ENCODE measurements at regions not wholly inside any gene's neighbourhood (a gene's known extent, or its start where the extent isn't known, plus 50 kb on each side); places are given as distances from the start of the nearest gene placed in this dataset.
"Not testable (repeated sequence)": the region's sequence is repeated elsewhere in the genome, so short reads cannot be mapped to it uniquely, and the experiment has no call there.

GRCh38 chr4:100609810-100610209 is 92.0 kb upstream of the EMCN start:
- H3K27ac ChIP-seq, result no peak overlapping the region
- H3K27me3 ChIP-seq, result no peaks in the 10 kb centered on the region
- DNase-seq (no peak), ATAC-seq (no peak)
- H3K9me3 ChIP-seq, result no peaks in the 10 kb centered on the region
- intact Hi-C loops (cut with DNase I; ENCODE audit: low total_unique reads) (no loop called here), in situ Hi-C loops (cut with MboI; ENCODE audit: low sequenced_read_pairs in 4 of 4) (no loop called here)
- H3K4me3 ChIP-seq, result no peak overlapping the region
- H3K36me3 ChIP-seq, result no peaks in the 10 kb centered on the region
- no peak for TF ChIP-seq CTCF (IDR thresholded peaks at IDR 0.05 in 4 of 5, conservative IDR thresholded peaks at IDR 0.05 in 1 of 5)
- no peaks in the 10 kb centered on the region for H3K4me1 ChIP-seq

- H3K4me3 ChIP-seq; DNase-seq; H3K4me1 ChIP-seq; H3K27me3 ChIP-seq; H3K27ac ChIP-seq; intact Hi-C loops (cut with DNase I; ENCODE audit: low total_unique reads); in situ Hi-C loops (cut with MboI; ENCODE audit: low sequenced_read_pairs in 4 of 4); H3K36me3 ChIP-seq; ATAC-seq; H3K9me3 ChIP-seq: not testable (repeated sequence)
Observed at GRCh38 chr4:100608651-100609050, 90.8 kb upstream of the EMCN start.

GRCh38 chr4:100605144-100605543 is 87.3 kb upstream of the EMCN start:
- intact Hi-C loops (cut with DNase I; ENCODE audit: low total_unique reads), result no loop called here
- no peak for TF ChIP-seq CTCF (IDR thresholded peaks at IDR 0.05 in 4 of 5, conservative IDR thresholded peaks at IDR 0.05 in 1 of 5)
- no peak for TF ChIP-seq POLR2A (IDR thresholded peaks at IDR 0.05)
- in situ Hi-C loops (cut with MboI; ENCODE audit: low sequenced_read_pairs in 4 of 4), result no loop called here

GRCh38 chr4:100593935-100594334 is 76.1 kb upstream of the EMCN start:
- intact Hi-C loops (cut with DNase I; ENCODE audit: low total_unique reads), result no loop called here
- H3K27me3 ChIP-seq, result no peaks in the 10 kb centered on the region
- H3K9me3 ChIP-seq, result no peaks in the 10 kb centered on the region
- in situ Hi-C loops (cut with MboI; ENCODE audit: low sequenced_read_pairs in 4 of 4), result no loop called here
- ATAC-seq, result no peak
- no peak overlapping the region for H3K27ac ChIP-seq
- DNase-seq, result no peak
- TF ChIP-seq POLR2A (IDR thresholded peaks at IDR 0.05), result no peak
- TF ChIP-seq CTCF (IDR thresholded peaks at IDR 0.05 in 4 of 5, conservative IDR thresholded peaks at IDR 0.05 in 1 of 5), result no peak
- H3K4me1 ChIP-seq, result peaks cover 8 to 20% of the 10 kb centered on the region in 2 donors
- H3K4me3 ChIP-seq, result no peak overlapping the region
- H3K36me3 ChIP-seq, result no peaks in the 10 kb centered on the region

More at GRCh38 chr4:100605144-100605543, 87.3 kb upstream of the EMCN start:
- Histone ChIP-seq H3K36me3 (no peaks in the 10 kb centered on the region), H3K27me3 (no peaks in the 10 kb centered on the region), H3K27ac (no peak overlapping the region), H3K4me1 (no peaks in the 10 kb centered on the region), H3K4me3 (no peak overlapping the region), H3K9me3 (no peaks in the 10 kb centered on the region)
- DNase-seq (no peak), ATAC-seq (no peak)

- in situ Hi-C loops (cut with MboI; ENCODE audit: low sequenced_read_pairs in 4 of 4), result no loop called here
- Histone ChIP-seq H3K9me3 (no peaks in the 10 kb centered on the region), H3K4me1 (peaks cover 8 to 20% of the 10 kb centered on the region in 2 donors), H3K4me3 (no peak overlapping the region), H3K27me3 (no peaks in the 10 kb centered on the region), H3K27ac (no peak overlapping the region), H3K36me3 (no peaks in the 10 kb centered on the region)
- ATAC-seq, result peak; percentile 60 to 76
- peak; percentile 18 to 23 for DNase-seq
- TF ChIP-seq POLR2A (IDR thresholded peaks at IDR 0.05), result no peak
- no peak for TF ChIP-seq CTCF (IDR thresholded peaks at IDR 0.05 in 4 of 5, conservative IDR thresholded peaks at IDR 0.05 in 1 of 5)
- intact Hi-C loops (cut with DNase I; ENCODE audit: low total_unique reads), result no loop called here
Observed at GRCh38 chr4:100591161-100591876, 73.5 kb upstream of the EMCN start.

Measured in gastrocnemius medialis (tissue), 4 donors.